VCaP (cell line): ENCODE measurements at regions not wholly inside any gene's neighbourhood (a gene's known extent, or its start where the extent isn't known, plus 50 kb on each side); places are given as distances from the start of the nearest gene placed in this dataset.
A peak's percentile ranks its signal among the peaks of the same experiment; 100 is the strongest.

Experiments
- H3K27ac ChIP-seq: fragments of 450-650 bp; 2 replicates; pipeline ENCODE4 v1.5.1; 2017
- TF ChIP-seq, protein P1 (sequence below): fragments of 450-650 bp; conservative IDR thresholded peaks from 2 replicates; pipeline ENCODE4 v1.5.1; 2017; ENCODE audit warnings: mild to moderate bottlenecking, moderate library complexity

DNA sequence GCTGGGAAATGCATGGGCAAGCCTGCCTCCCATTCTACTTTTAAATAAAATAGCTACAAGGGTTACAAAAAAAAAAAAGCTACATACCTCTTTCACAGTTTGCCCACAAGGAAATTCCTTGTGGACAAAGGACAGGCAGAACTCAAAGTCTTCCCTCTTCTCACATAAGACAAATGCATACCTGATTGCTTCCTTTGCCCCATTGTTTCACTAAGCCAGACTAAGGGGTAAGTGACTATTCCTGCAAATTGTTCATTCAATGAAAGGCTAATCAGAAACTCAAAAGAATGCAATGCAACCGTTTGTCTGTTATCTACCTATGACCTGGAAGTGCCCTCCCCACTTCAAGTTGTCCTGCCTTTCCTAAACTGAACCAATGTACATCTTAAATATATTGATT is 780.6 kb downstream of the FAM133A start:
- TF ChIP-seq, protein P1, sequence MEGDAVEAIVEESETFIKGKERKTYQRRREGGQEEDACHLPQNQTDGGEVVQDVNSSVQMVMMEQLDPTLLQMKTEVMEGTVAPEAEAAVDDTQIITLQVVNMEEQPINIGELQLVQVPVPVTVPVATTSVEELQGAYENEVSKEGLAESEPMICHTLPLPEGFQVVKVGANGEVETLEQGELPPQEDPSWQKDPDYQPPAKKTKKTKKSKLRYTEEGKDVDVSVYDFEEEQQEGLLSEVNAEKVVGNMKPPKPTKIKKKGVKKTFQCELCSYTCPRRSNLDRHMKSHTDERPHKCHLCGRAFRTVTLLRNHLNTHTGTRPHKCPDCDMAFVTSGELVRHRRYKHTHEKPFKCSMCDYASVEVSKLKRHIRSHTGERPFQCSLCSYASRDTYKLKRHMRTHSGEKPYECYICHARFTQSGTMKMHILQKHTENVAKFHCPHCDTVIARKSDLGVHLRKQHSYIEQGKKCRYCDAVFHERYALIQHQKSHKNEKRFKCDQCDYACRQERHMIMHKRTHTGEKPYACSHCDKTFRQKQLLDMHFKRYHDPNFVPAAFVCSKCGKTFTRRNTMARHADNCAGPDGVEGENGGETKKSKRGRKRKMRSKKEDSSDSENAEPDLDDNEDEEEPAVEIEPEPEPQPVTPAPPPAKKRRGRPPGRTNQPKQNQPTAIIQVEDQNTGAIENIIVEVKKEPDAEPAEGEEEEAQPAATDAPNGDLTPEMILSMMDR: no peak
- H3K27ac ChIP-seq: no peak overlapping the region

DNA sequence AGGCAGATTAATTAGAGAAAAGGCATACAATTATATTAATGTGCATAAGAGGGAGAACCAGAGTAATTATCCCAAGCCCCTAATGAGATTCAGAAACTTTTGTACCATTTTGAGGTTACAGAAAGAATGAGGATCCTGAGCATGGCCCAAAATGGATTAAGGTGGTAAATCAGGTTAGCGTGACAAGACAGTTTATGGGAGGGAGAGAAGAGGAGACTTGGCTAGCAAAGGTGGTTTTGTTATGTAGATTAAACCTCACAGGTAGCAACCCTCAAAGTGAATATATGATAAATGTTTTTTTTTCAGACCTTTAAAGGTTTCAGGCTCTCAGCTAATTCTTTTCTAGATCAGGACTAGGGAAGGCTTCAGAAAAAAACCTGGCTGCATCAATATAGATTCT is 781.8 kb downstream of the FAM133A start:
- no peak overlapping the region for H3K27ac ChIP-seq
- TF ChIP-seq, protein P1: no peak

DNA sequence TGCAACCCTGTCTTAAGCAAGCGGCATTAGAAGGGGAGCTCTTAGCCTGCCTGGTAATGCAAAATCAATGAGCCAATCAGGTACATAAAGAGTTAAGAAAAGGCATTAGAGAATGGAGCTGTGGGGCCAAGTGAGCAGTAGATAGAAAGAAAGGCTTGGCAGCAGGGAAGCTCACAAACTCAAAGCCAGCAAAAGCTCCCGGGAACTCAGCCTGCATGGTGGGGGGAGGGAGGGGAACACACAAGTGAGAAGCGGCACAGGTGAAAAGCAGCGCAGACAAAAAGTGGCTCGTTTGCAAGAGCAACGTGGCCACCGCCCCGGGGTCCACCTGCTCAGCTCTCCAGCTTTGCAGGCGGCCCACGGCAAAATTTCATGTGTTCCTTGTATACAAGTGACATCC is 818.5 kb downstream of the FAM133A start:
- peak overlapping the region; percentile 94 for H3K27ac ChIP-seq
- TF ChIP-seq, protein P1: no peak

DNA sequence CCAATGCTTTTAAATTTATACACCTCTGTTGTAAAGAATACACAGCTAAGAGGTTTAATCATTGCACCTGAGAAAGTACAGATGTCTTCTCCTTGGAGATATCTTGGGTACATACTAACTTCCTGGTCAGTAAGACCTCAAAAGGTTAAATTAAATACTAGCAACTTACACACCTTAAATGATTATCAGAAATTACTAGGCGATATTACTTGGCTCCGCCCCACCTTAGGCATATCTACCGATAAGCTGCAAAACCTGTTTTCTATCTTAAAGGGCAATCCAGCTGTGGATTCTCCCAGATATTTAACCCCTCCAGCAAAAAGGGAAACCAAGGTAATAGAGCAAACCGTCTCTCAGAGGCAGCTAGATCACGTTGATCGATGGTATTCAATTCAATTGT is 819.4 kb downstream of the FAM133A start:
- TF ChIP-seq, protein P1: no peak
- peak overlapping the region; percentile 94 for H3K27ac ChIP-seq

- TF ChIP-seq, protein P1: no peak
- H3K27ac ChIP-seq: no peak overlapping the region
These were observed 837.6 kb downstream of the FAM133A start for GRCh38 chrX:94511564-94511963.

GRCh38 chrX:94515009-94515408 is 841.0 kb downstream of the FAM133A start:
- TF ChIP-seq, protein P1: no peak
- H3K27ac ChIP-seq: no peak overlapping the region

GRCh38 chrX:94524867-94525266 is 850.9 kb downstream of the FAM133A start:
- no peak overlapping the region for H3K27ac ChIP-seq
- TF ChIP-seq, protein P1: no peak

DNA sequence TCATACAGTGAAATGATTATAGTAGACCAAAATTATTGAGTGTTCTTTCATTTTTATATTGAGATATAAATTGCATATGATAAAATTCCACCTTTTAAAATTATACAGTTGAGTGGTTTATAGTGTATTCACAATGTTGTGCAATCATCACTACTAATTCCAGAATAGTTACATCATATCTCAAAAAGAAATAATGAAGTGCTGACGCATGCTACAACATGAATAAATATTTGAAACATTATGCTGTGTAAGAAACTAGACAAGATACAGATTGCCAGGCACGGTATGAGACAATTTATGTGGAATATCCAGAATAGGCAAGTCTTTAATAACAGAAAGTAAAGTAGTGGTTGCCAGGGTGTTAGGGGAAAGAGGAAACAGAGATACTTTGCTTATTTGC is 871.7 kb downstream of the FAM133A start:
- TF ChIP-seq, protein P1: no peak
- peak overlapping the region; percentile 85 for H3K27ac ChIP-seq
